ENCODE measurements at regions not wholly inside any gene's neighbourhood (a gene's known extent, or its start where the extent isn't known, plus 50 kb on each side); places are given as distances from the start of the nearest gene placed in this dataset.

DNA sequence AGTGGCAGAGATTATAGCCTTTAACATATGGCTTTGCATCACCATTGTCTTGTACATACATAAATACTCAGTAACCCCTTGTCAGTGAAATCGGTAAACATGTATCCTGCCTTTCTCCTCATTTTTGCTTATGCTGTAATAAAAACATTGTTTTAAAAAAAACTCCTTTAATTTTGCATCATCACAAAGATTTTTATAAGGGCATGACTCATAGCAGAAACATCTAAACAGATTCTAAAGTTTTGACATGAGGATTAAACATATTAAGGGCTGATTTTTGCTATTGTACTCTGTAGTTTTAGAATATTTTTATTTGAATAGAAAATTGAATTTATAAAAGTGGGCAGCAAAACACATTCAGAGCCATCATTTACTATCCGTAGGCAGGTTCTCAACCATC lies 275.9 kb downstream of the ZIC4 start:
- DNase-seq (ENCODE audit: low spot score): no peak
- H3K27me3 ChIP-seq (ENCODE audit: insufficient read depth): no peaks in the 10 kb centered on the region
- Mint-ChIP-seq H3K36me3 (ENCODE audit: low read depth) (peaks cover 10% of the 10 kb centered on the region; the same call in 2 of the 3 replicates), H3K27me3 (ENCODE audit: insufficient read depth, low read depth, poor library complexity) (peaks cover 3% of the 10 kb centered on the region), H3K27ac (no peak overlapping the region), H3K4me3 (no peak overlapping the region), H3K4me1 (no peaks in the 10 kb centered on the region), H3K9me3 (peaks cover 37% of the 10 kb centered on the region)
- no peaks in the 10 kb centered on the region for H3F3A ChIP-seq (replicated peaks; ENCODE audit: low read depth)
- no peaks in the 10 kb centered on the region for H4K20me1 ChIP-seq (replicated peaks; ENCODE audit: insufficient read depth)
- TF ChIP-seq ZNF114 (CRISPR knock-in tag; IDR thresholded peaks at IDR 0.05): no peak
- H3K4me2 ChIP-seq: no peak overlapping the region
- ATAC-seq: no peak
- no peaks in the 10 kb centered on the region; the same call in none of the 2 replicates for H3K36me3 ChIP-seq (ENCODE audit: insufficient read depth)
- peaks cover 4% of the 10 kb centered on the region; the same call in 1 of the 2 replicates for H3K9me2 ChIP-seq (ENCODE audit: insufficient read depth)
- H3K4me3 ChIP-seq: no peak overlapping the region
- no peak overlapping the region for H2AFZ ChIP-seq
- H3K27ac ChIP-seq (ENCODE audit: low read depth): no peak overlapping the region
- no peaks in the 10 kb centered on the region for H3K79me2 ChIP-seq (replicated peaks; ENCODE audit: insufficient read depth)
- H3K4me1 ChIP-seq (ENCODE audit: insufficient read depth): no peaks in the 10 kb centered on the region

DNA sequence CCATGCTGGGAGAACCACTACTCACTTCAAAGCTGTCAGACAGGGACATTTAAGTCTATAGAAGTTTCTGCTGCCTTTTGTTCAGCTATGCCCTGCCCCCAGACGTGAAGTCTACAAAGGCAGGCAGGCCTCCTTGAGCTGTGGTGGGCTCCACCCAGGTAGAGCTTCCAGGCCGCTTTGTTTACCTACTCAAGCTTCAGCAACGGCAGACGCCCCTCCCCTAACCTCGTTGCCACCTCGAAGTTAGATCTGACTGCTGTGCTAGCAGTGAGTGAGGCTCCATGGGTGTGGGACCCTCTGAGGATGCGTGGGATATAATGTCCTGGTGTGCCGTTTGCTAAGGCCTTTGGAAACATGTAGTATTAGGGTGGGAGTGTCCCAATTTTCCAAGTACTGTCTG lies 276.7 kb downstream of the ZIC4 start:
- H3F3A ChIP-seq (replicated peaks; ENCODE audit: low read depth): no peaks in the 10 kb centered on the region
- no peak overlapping the region for H2AFZ ChIP-seq
- H3K27ac Mint-ChIP-seq: no peak overlapping the region
- H3K36me3 Mint-ChIP-seq (ENCODE audit: low read depth): peaks cover 10% of the 10 kb centered on the region; the same call in 2 of the 3 replicates
- no peaks in the 10 kb centered on the region for H4K20me1 ChIP-seq (replicated peaks; ENCODE audit: insufficient read depth)
- DNase-seq (ENCODE audit: low spot score): no peak
- H3K4me1 ChIP-seq (ENCODE audit: insufficient read depth): no peaks in the 10 kb centered on the region
- H3K27me3 ChIP-seq (ENCODE audit: insufficient read depth): no peaks in the 10 kb centered on the region
- TF ChIP-seq NANOG (IDR thresholded peaks at IDR 0.05; ENCODE audit: borderline replicate concordance): no peak
- no peak for TF ChIP-seq EZH2 (IDR thresholded peaks at IDR 0.05; ENCODE audit: low read depth, unreplicated experiment)
- TF ChIP-seq JUNB (IDR thresholded peaks at IDR 0.05; ENCODE audit: unreplicated experiment): no peak
- no peak for TF ChIP-seq ZNF331 (CRISPR knock-in tag; IDR thresholded peaks at IDR 0.05; ENCODE audit: low read depth)
- TF ChIP-seq EZH2phosphoT487 (IDR thresholded peaks at IDR 0.05; ENCODE audit: unreplicated experiment): no peak
- no peak for TF ChIP-seq CTCF (conservative IDR thresholded peaks at IDR 0.05; ENCODE audit: low read depth in 2 of 2)
- TF ChIP-seq REST (IDR thresholded peaks at IDR 0.05; ENCODE audit: unreplicated experiment): no peak
- TF ChIP-seq CREB1 (CRISPR knock-in tag; IDR thresholded peaks at IDR 0.05; ENCODE audit: low read depth): no peak
- no peak for TF ChIP-seq POLR2AphosphoS5 (IDR thresholded peaks at IDR 0.05; ENCODE audit: low read depth)
- no peak for TF ChIP-seq ETS1 (IDR thresholded peaks at IDR 0.05)
- no peak for TF ChIP-seq ZNF114 (CRISPR knock-in tag; IDR thresholded peaks at IDR 0.05)
- no peak for TF ChIP-seq STAT1 (IDR thresholded peaks at IDR 0.05; ENCODE audit: unreplicated experiment)
- peaks cover 34% of the 10 kb centered on the region for H3K9me3 Mint-ChIP-seq
- ATAC-seq: no peak
- no peak overlapping the region for H3K4me3 ChIP-seq
- H3K4me3 Mint-ChIP-seq: no peak overlapping the region
- peaks cover under 1% of the 10 kb centered on the region; the same call in 1 of the 2 replicates for H3K9me2 ChIP-seq (ENCODE audit: insufficient read depth)
- no peaks in the 10 kb centered on the region; the same call in none of the 2 replicates for H3K36me3 ChIP-seq (ENCODE audit: insufficient read depth)
- H3K79me2 ChIP-seq (replicated peaks; ENCODE audit: insufficient read depth): no peaks in the 10 kb centered on the region
- peaks cover 2% of the 10 kb centered on the region for H3K27me3 Mint-ChIP-seq (ENCODE audit: insufficient read depth, low read depth, poor library complexity)
- H3K4me2 ChIP-seq: no peak overlapping the region
- H3K27ac ChIP-seq (ENCODE audit: low read depth): no peak overlapping the region
- H3K4me1 Mint-ChIP-seq: no peaks in the 10 kb centered on the region
